Thoracic aorta (tissue), 2 donors: ENCODE measurements at regions not wholly inside any gene's neighbourhood (a gene's known extent, or its start where the extent isn't known, plus 50 kb on each side); places are given as distances from the start of the nearest gene placed in this dataset.
"Not testable (repeated sequence)": the region's sequence is repeated elsewhere in the genome, so short reads cannot be mapped to it uniquely, and the experiment has no call there.

Experiments used
- ATAC-seq: fragments of 150-250 bp; one replicate; pipeline ENCODE4 v1.8.0; 2017; ENCODE audit warnings: low read depth; ENCODE audit not compliant: insufficient number of reproducible peaks, low FRiP score
- DNase-seq: peaks from one replicate; pipeline ENCODE4 v3.0.0-alpha.2; 2020; ENCODE audit warnings: low spot score
- H3K27ac ChIP-seq, 2 donors: fragments of 200-600 bp; sonication (generic); 1 replicate in 1 of 2; 2 replicates in 1 of 2; pipeline ENCODE4 v1.5.1; 2016; ENCODE audit warnings: mild to moderate bottlenecking in 2 of 2, moderate library complexity in 2 of 2
- H3K27me3 ChIP-seq: fragments of 200-600 bp; sonication (generic); replicated peaks from 2 replicates; pipeline ENCODE4 v1.6.0; 2016; ENCODE audit warnings: mild to moderate bottlenecking; ENCODE audit not compliant: insufficient read depth
- H3K36me3 ChIP-seq: fragments of 200-600 bp; sonication (generic); one replicate; pipeline ENCODE4 v1.5.1; 2016
- H3K4me1 ChIP-seq, 2 donors: fragments of 200-600 bp; sonication (generic); 1 replicate in 1 of 2; 2 replicates in 1 of 2; pipeline versions ENCODE4 v1.5.1 to v1.6.0; 2016; ENCODE audit warnings: low read depth in 2 of 2, mild to moderate bottlenecking in 1 of 2; ENCODE audit not compliant: control insufficient read depth in 1 of 2
- H3K4me3 ChIP-seq: fragments of 200-600 bp; sonication (generic); 2 replicates; pipeline ENCODE4 v1.5.1; 2016; ENCODE audit warnings: mild to moderate bottlenecking
- H3K9me3 ChIP-seq: fragments of 200-600 bp; sonication (generic); 2 replicates; pipeline ENCODE4 v1.5.1; 2016
- CTCF ChIP-seq: fragments of 200-600 bp; sonication (generic); IDR thresholded peaks from one replicate; pipeline ENCODE4 v1.5.1; 2019; ENCODE audit warnings: antibody characterized with exemption

DNA sequence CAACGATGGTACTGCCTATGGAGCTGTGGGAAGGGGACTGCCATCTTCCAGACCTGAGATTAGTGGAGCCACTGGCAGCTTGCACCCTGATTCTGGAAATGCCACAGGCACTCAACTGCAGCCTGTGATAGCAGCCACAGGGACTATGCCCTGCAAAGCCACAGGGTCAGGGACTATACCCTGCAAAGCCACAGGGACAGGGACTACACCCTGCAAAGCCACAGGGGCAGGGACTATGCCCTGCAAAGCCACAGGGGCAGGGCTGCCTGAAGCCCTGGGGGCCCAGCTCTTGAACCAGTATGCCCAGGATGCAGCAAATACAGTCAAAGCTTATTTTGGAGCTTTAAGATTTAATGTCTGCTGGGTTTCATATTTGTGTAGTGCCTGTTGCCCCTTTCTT, 346.6 kb downstream of the C6orf118 start:
- no peak for ATAC-seq
- no peaks in the 10 kb centered on the region for H3K27me3 ChIP-seq
- H3K9me3 ChIP-seq, result no peaks in the 10 kb centered on the region
- no peak for DNase-seq
- no peak for TF ChIP-seq CTCF
- H3K36me3 ChIP-seq, result no peaks in the 10 kb centered on the region
- no peak overlapping the region for H3K27ac ChIP-seq
- H3K4me1 ChIP-seq, result no peaks in the 10 kb centered on the region
- no peak overlapping the region for H3K4me3 ChIP-seq

DNA sequence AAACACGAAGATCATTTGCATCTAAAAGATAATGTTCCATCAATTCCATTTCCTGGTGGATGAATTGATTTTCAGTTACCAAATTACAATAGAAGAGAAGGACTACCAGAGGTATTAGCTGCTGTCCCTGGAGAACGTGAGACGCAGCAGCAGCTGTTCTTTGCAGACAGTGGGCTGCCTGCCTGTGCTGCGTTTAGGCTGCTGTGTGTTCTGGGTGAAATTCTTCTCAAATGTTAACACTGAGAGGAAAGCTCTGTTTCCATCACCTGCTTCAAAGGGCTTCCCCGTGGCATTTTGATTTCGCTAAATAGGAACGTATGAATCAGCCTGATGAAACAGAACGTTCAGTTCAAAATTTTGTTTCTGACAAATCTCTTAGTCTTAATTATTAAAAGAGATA, 362.2 kb downstream of the C6orf118 start:
- Histone ChIP-seq H3K27ac (no peak overlapping the region), H3K36me3 (no peaks in the 10 kb centered on the region), H3K4me3 (no peak overlapping the region), H3K9me3 (no peaks in the 10 kb centered on the region), H3K27me3 (no peaks in the 10 kb centered on the region), H3K4me1 (no peaks in the 10 kb centered on the region)
- DNase-seq (no peak), ATAC-seq (no peak)
- TF ChIP-seq CTCF, result no peak

DNA sequence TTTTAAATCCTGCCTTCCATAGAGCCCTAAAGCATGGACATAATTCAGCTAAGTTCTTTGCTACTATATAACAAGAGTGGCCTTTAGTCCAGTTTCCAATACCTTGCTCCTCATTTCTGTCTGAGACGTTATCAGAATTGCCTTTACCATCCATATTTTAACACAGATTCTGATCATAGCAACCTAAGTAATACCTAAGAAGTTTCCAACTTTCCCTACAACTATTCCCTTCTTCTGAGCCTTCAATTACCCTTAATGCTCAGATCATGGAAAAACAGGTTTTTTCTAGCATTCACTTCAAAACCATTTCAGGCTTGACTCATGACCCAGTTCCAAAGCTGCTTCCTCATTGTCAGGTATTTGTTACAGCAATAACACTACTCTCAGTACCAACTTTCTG, 367.1 kb downstream of the C6orf118 start:
- H3K4me1 ChIP-seq, result no peaks in the 10 kb centered on the region
- no peaks in the 10 kb centered on the region for H3K36me3 ChIP-seq
- ATAC-seq, result no peak
- no peaks in the 10 kb centered on the region for H3K27me3 ChIP-seq
- no peak for DNase-seq
- no peak overlapping the region for H3K4me3 ChIP-seq
- no peak for TF ChIP-seq CTCF
- no peaks in the 10 kb centered on the region for H3K9me3 ChIP-seq
- H3K27ac ChIP-seq, result no peak overlapping the region

DNA sequence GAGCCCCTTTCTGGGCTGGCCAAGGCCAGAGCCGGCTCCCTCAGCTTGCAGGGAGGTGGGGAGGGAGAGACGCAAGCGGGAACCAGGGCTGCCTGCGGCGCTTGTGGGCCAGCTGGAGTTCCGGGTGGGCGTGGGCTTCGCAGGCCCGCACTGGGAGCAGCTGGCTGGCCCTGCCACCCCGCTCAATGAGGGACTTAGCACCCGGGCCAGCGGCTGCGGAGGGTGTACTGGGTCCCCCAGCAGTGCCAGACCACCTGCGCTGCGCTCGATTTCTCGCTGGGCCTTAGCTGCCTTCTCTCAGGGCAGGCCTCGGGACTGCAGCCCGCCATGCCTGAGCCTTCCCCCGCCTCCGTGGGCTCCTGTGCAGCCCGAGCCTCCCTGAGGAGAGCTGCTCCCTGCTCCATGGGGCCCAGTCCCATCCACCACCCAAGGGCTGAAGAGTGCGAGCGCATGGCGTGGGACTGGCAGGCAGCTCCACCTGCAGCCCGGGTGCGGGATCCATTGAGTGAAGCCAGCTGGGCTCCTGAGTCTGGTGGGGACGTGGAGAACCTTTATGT, 376.1 kb downstream of the C6orf118 start:
- not testable (repeated sequence) for H3K4me1 ChIP-seq, DNase-seq, ATAC-seq, H3K4me3 ChIP-seq, H3K36me3 ChIP-seq, H3K9me3 ChIP-seq, H3K27me3 ChIP-seq, H3K27ac ChIP-seq

DNA sequence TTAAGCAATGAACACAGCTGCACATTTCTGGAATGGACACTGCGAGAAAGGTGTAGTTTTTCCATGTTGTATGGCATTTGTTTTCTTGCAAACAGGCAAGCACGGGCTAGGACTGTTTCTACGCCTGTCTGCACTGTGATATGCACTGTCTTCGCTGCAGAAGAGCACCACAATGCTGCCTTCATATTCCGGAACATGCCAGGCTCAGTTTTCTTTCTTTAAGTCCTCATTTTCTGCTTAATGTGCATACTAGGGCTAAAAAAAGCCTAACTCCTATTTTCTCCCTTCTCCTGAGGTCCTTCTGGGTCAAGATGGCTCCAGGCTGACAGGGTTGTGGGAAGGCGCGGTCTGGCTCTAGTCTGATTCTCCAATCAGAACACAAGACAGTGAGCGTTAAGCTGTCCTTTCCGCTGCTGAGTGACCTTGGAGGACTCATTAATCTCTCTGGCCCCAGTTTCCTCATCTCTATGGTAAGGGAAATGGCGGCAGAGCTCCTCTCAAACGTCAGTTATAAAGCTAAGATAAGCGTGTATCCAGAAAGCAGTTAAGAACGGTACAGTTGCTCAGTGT, 379.9 kb downstream of the C6orf118 start:
- TF ChIP-seq CTCF, result no peak

More for the DNA sequence above, 379.9 kb downstream of the C6orf118 start:
- Histone ChIP-seq H3K4me1 (no peaks in the 10 kb centered on the region), H3K9me3 (no peaks in the 10 kb centered on the region), H3K27ac (no peak overlapping the region), H3K36me3 (no peaks in the 10 kb centered on the region), H3K4me3 (no peak overlapping the region), H3K27me3 (no peaks in the 10 kb centered on the region)
- ATAC-seq (no peak), DNase-seq (no peak)
